HFFc6 (cell line): ENCODE measurements at regions not wholly inside any gene's neighbourhood (a gene's known extent, or its start where the extent isn't known, plus 50 kb on each side); places are given as distances from the start of the nearest gene placed in this dataset.

Experiments used
- DNase-seq: peaks from one replicate; pipeline ENCODE4 v3.0.0-alpha.2; 2018
- H3K27ac Mint-ChIP-seq: 2 replicates; pipeline ENCODE4 v1.8.0; 2020; ENCODE audit warnings: mild to moderate bottlenecking, mixed read lengths
- H3K27me3 Mint-ChIP-seq: 2 replicates; pipeline ENCODE4 v1.8.0; 2021; ENCODE audit warnings: mild to moderate bottlenecking, moderate library complexity, mixed read lengths; ENCODE audit not compliant: insufficient read depth
- H3K36me3 Mint-ChIP-seq: 2 replicates; pipeline ENCODE4 v1.8.0; 2021; ENCODE audit warnings: low read depth, mixed read lengths
- H3K4me1 Mint-ChIP-seq: 2 replicates; pipeline ENCODE4 v1.8.0; 2020; ENCODE audit warnings: low read depth, mixed read lengths
- H3K4me3 Mint-ChIP-seq: 2 replicates; pipeline ENCODE4 v1.8.0; 2020; ENCODE audit warnings: mild to moderate bottlenecking, moderate library complexity, mixed read lengths
- H3K9me3 Mint-ChIP-seq: 2 replicates; pipeline ENCODE4 v1.8.0; 2020; ENCODE audit warnings: mild to moderate bottlenecking, mixed read lengths
- CTCF ChIP-seq: fragments of 200-600 bp; sonication (generic); IDR thresholded peaks from 2 replicates; pipeline ENCODE4 v1.5.0; 2021; ENCODE audit warnings: antibody characterized with exemption, mild to moderate bottlenecking

DNA sequence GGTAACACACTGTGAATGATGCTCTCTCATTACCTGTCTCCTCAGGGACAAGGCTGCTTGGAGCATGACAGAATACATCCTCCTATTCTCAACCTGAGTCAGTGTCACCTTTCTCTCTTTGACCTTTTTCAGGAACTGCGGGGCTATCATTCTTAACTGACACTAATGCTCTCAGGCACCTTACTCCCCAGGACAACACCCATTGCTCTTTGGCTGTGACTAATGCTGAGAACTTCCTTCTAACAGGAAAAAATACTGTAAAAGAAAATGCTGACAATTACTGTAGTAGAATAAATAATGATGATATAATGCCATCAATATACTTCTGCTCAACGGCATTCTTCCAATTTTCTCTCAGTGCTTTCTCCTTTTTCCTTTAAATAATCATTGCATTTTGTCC is 2082.7 kb upstream of the RAG2 start:
- no peaks in the 10 kb centered on the region for H3K36me3 Mint-ChIP-seq
- no peak overlapping the region for H3K4me3 Mint-ChIP-seq
- no peaks in the 10 kb centered on the region for H3K4me1 Mint-ChIP-seq
- TF ChIP-seq CTCF = no peak
- no peaks in the 10 kb centered on the region for H3K27me3 Mint-ChIP-seq
- no peak for DNase-seq
- peaks cover 46% of the 10 kb centered on the region for H3K9me3 Mint-ChIP-seq
- H3K27ac Mint-ChIP-seq = no peak overlapping the region

DNA sequence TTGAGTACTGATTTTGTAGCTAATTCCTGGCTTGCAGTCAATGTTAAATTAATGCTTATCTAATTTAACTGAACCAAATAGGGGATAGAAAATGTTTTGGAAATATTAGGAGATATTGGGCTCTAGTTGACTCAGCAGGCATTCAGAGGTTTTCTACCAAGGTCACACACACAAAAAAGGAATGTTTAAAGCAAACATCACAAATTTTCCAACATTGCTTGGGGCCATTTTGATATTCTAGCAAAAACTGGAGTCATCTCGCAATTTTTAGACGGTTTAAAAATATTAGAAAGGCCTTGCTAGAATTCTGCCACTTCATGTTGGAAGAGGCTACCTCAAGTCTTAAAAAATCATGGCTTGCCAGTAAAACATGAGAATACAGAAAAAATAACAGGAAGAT is 2082.1 kb upstream of the RAG2 start:
- peaks cover 51% of the 10 kb centered on the region for H3K9me3 Mint-ChIP-seq
- no peaks in the 10 kb centered on the region for H3K27me3 Mint-ChIP-seq
- H3K27ac Mint-ChIP-seq = no peak overlapping the region
- no peak for DNase-seq
- H3K4me3 Mint-ChIP-seq = no peak overlapping the region
- no peaks in the 10 kb centered on the region for H3K4me1 Mint-ChIP-seq
- H3K36me3 Mint-ChIP-seq = no peaks in the 10 kb centered on the region
- no peak for TF ChIP-seq CTCF

GRCh38 chr11:38672445-38672844 is 2074.4 kb upstream of the RAG2 start:
- Mint-ChIP-seq H3K9me3 (peaks cover 43% of the 10 kb centered on the region), H3K4me1 (no peaks in the 10 kb centered on the region), H3K4me3 (no peak overlapping the region), H3K27me3 (no peaks in the 10 kb centered on the region), H3K27ac (no peak overlapping the region), H3K36me3 (no peaks in the 10 kb centered on the region)
- TF ChIP-seq CTCF = no peak
- DNase-seq = no peak

DNA sequence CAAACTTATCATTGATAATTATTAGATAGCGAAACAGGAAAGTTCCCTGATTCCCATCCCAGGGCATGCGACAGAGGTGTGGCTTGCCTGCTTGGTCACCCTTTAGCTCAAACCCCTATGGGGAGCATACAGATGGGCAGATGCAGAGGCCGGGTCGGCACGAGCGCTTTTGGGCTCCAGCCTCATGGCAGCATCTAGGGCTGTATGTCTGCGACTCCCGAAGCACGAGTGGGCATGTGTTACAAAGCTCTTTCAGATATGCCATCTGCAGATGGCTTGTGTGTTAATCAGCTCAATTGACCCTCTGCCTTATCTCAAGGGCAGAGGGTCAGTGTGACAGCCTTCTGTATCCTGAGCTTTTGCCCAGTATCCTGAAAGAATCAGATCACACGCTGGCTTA is 2069.3 kb upstream of the RAG2 start:
- no peak for DNase-seq

DNA sequence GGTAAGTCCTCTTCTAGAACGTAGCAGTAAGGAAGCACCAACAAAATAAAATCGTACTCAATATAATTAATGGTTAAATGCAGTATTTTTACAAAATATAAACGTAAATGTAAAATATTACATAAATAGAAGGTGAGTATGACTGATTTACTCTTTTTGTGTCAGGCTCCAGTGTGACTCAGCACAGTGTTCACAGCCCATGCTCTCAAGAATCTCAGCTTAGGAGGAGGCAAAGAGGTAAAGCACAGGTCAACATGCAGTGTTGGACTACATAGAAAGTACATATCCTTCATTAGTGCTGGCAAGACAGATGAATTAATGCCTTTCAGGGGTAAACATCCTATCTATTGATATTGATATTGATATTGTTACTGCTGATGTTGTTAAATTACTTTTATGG is 2050.6 kb upstream of the RAG2 start:
- DNase-seq = no peak
- TF ChIP-seq CTCF = no peak
- Mint-ChIP-seq H3K27me3 (no peaks in the 10 kb centered on the region), H3K27ac (no peak overlapping the region), H3K36me3 (no peaks in the 10 kb centered on the region), H3K9me3 (peaks cover 19% of the 10 kb centered on the region), H3K4me3 (no peak overlapping the region), H3K4me1 (no peaks in the 10 kb centered on the region)

More for the DNA sequence above, 2069.3 kb upstream of the RAG2 start:
- no peaks in the 10 kb centered on the region for H3K4me1 Mint-ChIP-seq
- no peak overlapping the region for H3K4me3 Mint-ChIP-seq
- no peak for TF ChIP-seq CTCF
- H3K27me3 Mint-ChIP-seq = no peaks in the 10 kb centered on the region
- H3K36me3 Mint-ChIP-seq = no peaks in the 10 kb centered on the region
- no peak overlapping the region for H3K27ac Mint-ChIP-seq
- peaks cover 31% of the 10 kb centered on the region for H3K9me3 Mint-ChIP-seq

DNA sequence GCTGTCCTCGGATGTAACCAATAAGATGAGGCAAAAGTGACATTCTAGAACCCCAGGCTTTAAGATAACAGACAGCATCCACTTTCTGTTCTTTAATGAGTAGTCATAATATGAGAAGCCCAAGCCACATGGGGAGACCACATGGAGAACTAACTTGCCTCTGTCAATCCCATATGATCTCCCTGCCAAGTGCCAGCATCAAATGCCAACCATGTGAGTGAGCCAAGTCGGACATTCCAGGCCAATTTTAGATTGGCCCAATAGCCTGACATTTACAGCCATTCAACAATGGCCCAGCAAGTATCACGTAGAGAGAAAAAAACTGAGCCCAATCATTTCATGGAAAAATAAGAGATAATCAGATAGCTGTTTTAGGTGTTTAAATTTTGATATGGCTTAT is 2048.3 kb upstream of the RAG2 start:
- TF ChIP-seq CTCF = no peak
- Mint-ChIP-seq H3K9me3 (peaks cover 31% of the 10 kb centered on the region), H3K4me1 (no peaks in the 10 kb centered on the region), H3K27ac (no peak overlapping the region), H3K36me3 (0 out of 2 replicates have a peak, but pooled peaks cover 3% of the 10 kb centered on the region), H3K4me3 (no peak overlapping the region), H3K27me3 (no peaks in the 10 kb centered on the region)
- DNase-seq = no peak
